GM12892 (cell line): ENCODE measurements at regions not wholly inside any gene's neighbourhood (a gene's known extent, or its start where the extent isn't known, plus 50 kb on each side); places are given as distances from the start of the nearest gene placed in this dataset.

ENCODE experiments used
- POLR2A ChIP-seq: IDR thresholded peaks from 2 replicates; pipeline ENCODE4 v1.6.1; 2011; ENCODE audit warnings: low read depth, low read length, control low read depth
- TAF1 ChIP-seq: IDR thresholded peaks from 2 replicates; pipeline ENCODE4 v1.6.1; 2011; ENCODE audit warnings: low read depth, mild to moderate bottlenecking, control low read depth, low read length, borderline replicate concordance

DNA sequence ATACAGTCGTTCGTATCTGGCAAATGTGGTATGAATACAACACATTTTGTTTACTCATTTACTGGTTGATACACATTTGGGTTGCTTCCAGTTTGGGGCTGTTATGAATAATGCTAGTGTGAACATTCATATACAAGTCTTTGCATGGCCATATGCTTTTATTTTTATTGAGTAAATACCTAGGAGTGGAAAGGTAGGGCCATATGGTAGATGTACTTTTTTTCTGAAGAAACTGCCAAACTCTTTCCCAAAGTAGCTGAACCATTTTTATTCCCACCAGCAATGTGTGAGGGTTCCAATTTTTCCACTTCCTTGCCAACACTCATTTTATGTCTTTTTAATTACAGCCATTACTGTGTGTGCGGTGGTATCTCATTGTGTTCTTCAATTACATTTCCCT, 496.2 kb upstream of the NRXN1 start:
- no peak for TF ChIP-seq POLR2A
- no peak for TF ChIP-seq TAF1
